GM21528 (cell line): ENCODE measurements at regions not wholly inside any gene's neighbourhood (a gene's known extent, or its start where the extent isn't known, plus 50 kb on each side); places are given as distances from the start of the nearest gene placed in this dataset.

Experiments
- ATAC-seq: cut with Tn5 transposase; IDR thresholded peaks from one replicate; pipeline ENCODE4 v1.9.1; 2021; ENCODE audit warnings: mild to moderate bottlenecking, moderate library complexity; ENCODE audit not compliant: unreplicated experiment, low FRiP score

GRCh38 chr1:181142096-181142958 lies 53.8 kb downstream of the IER5 start:
- peak; percentile 60 for ATAC-seq

DNA sequence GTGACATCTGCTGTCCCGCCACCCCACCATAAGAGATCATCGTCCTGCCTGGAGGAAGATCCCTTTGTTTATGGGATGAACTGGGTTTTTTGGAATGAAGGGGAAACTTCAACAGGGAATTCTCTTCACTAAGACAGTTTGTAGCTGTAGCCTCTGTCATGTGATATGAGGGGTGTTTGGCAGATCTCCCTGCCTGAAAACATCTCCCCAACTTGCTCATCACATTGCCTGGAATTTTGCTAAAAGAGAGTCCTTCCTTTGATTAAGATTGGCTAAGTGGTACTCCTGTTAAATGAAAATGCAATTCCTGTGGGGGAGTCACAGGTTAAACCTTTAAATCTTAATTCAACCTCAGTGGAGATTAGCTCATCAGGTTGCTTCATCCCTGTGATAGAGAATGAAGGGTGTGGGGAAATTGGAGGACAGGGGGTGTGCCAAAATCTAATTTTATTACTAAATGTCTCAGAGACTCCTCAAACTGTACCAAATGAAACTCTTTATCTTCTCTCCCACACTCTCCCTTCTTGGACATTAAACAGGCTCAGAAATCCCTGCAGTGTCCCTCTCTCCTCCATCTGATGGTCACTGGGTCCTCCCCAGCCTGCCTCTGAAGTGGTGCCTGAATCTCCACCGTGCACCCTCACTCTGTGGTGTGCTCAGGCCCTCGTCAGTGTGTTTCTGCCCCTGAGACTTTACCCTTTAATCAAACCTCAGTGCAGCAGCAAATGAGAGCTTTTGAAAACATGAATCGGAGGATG lies 54.8 kb downstream of the IER5 start:
- ATAC-seq: no peak

DNA sequence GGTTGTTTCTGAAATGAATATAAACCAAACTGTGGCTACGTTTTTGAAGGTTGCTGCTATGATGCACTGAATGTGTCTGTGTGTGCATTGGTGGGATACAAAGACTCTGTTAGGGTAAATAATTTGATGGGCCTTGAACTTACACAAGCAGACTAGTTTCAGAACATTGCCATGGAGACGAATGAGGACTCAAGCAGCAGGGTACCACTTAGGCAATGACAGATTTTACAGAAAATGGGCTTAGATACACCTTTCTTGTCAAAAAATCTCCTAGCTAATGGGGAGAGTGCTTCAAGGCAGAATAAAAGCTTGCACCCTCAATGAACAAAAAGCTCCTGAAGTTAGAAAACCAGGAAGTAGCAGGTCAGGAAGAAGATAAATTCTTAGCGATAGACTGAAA lies 55.7 kb downstream of the IER5 start:
- ATAC-seq: no peak

- ATAC-seq: no peak
Measured at GRCh38 chr1:181148636-181149035, 60.1 kb downstream of the IER5 start.

GRCh38 chr1:181149326-181150125 lies 61.0 kb downstream of the IER5 start:
- peak; percentile 82 for ATAC-seq

DNA sequence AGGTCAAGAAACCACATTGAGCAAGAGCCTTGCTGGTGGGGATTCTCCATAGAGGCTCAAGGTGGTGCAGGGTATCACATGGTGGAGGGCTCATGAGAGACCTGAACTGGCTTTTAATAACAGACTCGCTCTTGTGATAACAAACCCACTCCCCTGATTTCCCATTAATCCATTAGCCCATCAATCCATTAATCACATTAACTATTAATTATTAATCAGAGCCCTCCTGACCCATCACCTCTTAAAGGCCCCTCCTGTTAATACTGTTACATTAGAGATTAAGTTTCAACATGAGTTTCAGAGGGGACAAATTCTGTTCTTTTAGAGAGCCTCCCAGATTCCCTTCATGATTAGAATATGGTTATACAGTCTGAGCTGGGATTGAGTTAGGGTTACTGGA lies 61.8 kb downstream of the IER5 start:
- ATAC-seq: no peak

DNA sequence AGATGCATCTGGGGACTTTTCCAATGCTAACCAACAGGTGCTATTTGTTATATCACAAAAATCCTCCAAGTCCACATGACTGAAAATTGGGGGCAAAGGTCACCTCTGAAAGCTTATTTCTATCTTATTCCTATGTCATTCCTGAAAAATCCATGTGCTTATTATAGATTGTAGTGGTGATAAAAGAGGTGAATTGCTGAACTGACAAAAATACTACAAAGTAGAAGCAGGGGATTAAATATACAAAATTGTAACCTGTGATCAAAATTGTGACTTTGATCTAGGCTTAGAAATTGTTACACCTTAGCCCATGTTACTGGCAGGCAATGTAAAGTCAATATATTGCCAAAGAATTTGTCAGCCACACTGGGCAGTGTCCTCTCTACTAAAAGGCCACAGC lies 62.3 kb downstream of the IER5 start:
- no peak for ATAC-seq

- peak; percentile 30 for ATAC-seq
Measured at GRCh38 chr1:181151378-181152326, 63.2 kb downstream of the IER5 start.

- peak; percentile 74 for ATAC-seq
Measured at GRCh38 chr1:181152892-181153633, 64.6 kb downstream of the IER5 start.

DNA sequence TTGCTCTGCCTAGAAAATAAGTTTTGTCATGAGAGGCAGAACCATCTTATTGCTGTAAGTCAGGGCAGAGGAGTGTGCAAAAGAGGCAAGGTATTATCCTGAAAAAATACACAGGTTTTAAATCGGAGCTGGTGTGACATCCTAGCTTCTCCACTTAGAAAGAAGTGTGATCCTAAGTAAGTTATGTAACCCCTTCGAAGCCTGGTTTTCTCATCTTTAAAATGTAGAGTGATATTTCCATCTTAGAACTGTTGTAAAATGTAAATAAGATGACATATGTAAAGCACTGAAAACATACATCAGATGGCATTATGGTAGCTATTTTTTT lies 65.1 kb downstream of the IER5 start:
- no peak for ATAC-seq

DNA sequence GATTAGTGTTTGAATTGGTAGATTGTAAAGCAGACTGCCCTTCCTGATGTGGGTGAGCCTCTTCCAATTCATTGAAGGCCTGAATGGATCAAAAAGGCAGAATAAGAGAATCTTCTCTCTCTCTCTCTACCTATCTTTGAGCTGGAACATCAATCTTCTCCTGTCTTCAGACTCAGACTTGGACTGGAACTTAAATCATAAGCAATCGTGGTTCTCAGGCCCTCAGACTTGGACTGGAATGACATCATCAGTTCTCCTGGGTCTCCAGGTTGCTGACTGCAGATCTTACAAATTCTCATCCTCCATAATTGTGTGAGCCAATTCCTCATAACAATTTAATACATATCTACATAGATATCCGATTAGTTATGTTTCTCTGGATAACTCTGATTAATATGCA lies 66.8 kb downstream of the IER5 start:
- ATAC-seq: no peak

DNA sequence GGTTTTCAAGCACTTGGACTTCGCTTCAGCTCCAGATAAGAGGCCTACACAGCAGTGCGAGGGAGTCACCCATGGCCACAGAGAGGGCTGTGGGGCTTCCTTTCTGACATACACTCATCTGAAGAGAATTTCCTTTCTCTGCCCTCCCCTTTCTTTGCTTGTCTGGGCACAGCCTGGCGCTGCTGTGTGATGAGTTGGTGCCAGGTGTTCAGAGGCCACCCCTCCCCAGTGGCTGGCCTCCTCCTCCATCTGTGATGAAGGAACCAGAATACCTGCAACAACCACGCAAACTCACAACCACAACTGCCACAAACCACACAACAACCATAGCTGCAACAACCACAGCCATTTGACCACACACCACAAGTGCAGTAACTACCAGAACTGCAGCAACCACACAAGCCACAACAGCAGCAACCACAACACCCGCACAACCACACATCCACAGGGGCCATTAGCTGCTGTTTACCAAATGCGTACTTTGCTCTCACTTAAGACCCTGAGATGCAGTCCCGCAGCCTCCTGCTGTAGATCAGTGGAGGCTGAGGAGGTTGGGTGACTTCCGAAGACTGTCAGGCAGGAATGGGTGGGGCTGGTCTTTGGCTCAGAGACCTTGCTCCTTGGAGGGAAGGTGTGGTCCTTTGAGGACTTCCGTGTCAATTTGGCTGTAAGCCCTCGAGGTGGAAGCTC lies 71.1 kb downstream of the IER5 start:
- no peak for ATAC-seq

DNA sequence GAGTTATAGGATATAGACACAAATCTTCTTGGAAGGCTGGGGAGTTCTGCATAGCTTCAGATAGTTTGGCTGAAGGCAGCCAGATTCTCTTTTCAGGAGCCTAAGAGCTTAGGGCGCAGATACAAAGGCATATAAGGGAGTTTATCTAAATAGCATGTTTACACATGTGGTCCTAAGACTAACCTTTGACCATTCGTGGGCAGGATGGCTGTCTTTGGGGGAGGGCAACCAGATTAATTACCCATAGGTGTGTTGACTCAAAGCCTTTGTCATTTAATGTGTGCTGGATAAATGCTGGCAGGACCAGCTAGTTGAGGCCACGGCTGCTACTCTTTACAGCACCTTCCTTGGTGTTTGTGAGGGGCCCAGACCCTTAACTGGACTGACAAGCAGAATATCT lies 71.8 kb downstream of the IER5 start:
- ATAC-seq: no peak

GRCh38 chr1:181160998-181161870 lies 72.7 kb downstream of the IER5 start:
- ATAC-seq: no peak

DNA sequence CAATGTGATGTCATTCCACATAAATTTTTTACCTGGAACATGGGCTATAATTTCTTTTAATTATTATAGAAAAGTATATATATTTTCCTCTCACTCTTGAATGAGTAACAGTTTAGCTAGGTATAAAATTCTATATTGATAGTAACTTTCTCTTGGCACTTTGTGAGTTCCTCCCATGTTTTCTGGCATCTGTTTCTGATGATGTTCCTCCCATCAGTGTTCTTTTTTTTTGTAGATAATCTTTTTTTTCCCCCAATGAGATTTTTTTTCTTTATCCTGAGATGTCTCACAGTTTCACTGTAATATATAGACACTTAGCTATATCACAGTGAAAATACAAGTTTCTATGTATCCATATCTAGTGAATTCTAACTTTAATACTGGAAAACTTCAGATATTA lies 75.2 kb downstream of the IER5 start:
- ATAC-seq: no peak

- ATAC-seq: peak; percentile 89
Measured at GRCh38 chr1:181166377-181167196, 78.1 kb downstream of the IER5 start.

- ATAC-seq: no peak
Measured at GRCh38 chr1:181169281-181169865, 80.9 kb downstream of the IER5 start.
